GM23338 (cell line): ENCODE measurements at regions not wholly inside any gene's neighbourhood (a gene's known extent, or its start where the extent isn't known, plus 50 kb on each side); places are given as distances from the start of the nearest gene placed in this dataset.

Experiments used
- EZH2 ChIP-seq: fragments of 200-600 bp; sonication (generic); IDR thresholded peaks from one replicate; pipeline ENCODE4 v1.8.0; 2017; ENCODE audit warnings: antibody characterized with exemption, mild to moderate bottlenecking, low read depth; ENCODE audit not compliant: unreplicated experiment
- POLR2AphosphoS5 ChIP-seq: IDR thresholded peaks from 2 replicates; pipeline ENCODE4 v1.6.1; 2016; ENCODE audit warnings: antibody characterized with exemption, low read depth
- TF ChIP-seq, protein P1 (sequence below), 2 experiments: fragments of 200-600 bp in 1 of 2; sonication (generic) in 1 of 2; conservative IDR thresholded peaks; 2 replicates each; pipeline versions ENCODE4 v1.5.1 to v1.6.1; 2016 to 2017; ENCODE audit warnings: antibody characterized with exemption in 2 of 2, low read depth in 2 of 2, mild to moderate bottlenecking in 2 of 2, moderate library complexity in 1 of 2

DNA sequence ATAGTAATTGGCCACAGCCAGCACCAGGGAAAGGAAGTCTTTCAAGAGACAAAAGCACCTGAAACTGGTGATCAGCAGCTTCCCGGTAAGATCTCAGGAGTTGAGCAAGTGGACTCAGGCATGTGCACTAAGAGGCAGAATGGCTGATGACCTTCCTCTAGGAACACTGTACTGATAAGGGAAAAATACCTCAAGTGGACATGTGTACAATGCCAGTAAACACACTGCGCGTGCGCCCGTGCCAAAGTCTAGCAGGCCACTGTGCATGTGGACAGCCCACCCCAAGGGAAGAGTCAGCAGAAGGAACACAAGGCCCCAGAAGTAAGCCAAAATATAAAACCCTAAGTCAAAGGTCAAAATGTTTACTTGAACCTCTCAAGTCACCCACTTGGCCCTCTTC lies 423.0 kb downstream of the TUSC1 start:
- TF ChIP-seq POLR2AphosphoS5, result no peak
- TF ChIP-seq, protein P1, sequence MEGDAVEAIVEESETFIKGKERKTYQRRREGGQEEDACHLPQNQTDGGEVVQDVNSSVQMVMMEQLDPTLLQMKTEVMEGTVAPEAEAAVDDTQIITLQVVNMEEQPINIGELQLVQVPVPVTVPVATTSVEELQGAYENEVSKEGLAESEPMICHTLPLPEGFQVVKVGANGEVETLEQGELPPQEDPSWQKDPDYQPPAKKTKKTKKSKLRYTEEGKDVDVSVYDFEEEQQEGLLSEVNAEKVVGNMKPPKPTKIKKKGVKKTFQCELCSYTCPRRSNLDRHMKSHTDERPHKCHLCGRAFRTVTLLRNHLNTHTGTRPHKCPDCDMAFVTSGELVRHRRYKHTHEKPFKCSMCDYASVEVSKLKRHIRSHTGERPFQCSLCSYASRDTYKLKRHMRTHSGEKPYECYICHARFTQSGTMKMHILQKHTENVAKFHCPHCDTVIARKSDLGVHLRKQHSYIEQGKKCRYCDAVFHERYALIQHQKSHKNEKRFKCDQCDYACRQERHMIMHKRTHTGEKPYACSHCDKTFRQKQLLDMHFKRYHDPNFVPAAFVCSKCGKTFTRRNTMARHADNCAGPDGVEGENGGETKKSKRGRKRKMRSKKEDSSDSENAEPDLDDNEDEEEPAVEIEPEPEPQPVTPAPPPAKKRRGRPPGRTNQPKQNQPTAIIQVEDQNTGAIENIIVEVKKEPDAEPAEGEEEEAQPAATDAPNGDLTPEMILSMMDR (conservative IDR thresholded peaks at IDR 0.05; ENCODE audit: low read depth in 2 of 2), result no peak
- TF ChIP-seq EZH2, result no peak
